NCI-H2196 (cell line): ENCODE measurements at regions not wholly inside any gene's neighbourhood (a gene's known extent, or its start where the extent isn't known, plus 50 kb on each side); places are given as distances from the start of the nearest gene placed in this dataset.
"Not testable (repeated sequence)": the region's sequence is repeated elsewhere in the genome, so short reads cannot be mapped to it uniquely, and the experiment has no call there.

Source experiments
- DNase-seq: peaks from one replicate; lab custom pipeline; 2025; ENCODE audit not compliant: unreplicated experiment; lab: John Stamatoyannopoulos, UW

DNA sequence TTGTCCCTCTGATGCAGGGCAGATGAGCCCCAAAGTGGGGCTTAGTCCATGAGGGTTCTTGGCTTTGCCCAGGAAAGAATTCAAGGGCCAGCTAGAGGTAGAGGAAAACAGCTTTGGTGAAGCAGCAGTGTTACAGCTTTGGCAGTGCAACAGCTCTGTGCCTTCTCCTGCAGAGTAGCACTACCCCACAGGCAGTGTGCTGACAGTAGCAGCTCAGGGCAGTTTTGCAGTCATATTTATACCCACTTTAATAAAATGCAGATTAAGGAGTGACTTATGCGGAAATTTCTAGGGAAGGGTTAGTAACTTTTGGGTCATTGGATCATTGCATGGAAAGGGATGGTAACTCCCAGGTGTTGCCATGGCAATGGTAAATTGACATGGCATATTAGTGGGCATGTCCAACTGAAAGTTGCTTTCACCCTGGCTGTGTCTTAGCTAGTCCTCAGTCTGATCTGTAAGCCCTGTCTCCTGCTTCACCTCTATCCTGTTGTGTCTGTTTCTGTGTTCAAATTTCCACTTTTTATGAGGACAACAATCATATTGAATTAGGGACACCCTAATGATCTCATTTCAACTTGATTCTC, 241.3 kb upstream of the C2CD4B start:
- no peak for DNase-seq

DNA sequence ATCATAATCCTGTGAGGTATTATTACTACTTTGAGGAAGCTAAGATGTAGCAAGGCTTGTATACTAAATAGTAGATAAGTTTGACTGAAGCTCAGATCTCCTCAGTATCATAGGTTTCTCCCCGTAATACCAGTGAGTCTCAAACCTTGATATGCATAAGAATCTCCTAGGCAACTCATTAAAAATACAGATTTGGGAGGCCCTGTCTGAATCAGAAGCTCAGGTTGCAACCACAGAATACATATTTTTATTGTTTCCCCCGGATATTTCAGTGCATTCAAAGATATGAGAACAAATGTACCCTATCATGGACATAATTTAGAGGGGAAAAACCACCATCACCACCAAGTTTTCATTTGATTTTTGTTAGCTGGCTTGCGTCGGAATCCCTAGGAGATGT, 242.1 kb upstream of the C2CD4B start:
- no peak for DNase-seq

DNA sequence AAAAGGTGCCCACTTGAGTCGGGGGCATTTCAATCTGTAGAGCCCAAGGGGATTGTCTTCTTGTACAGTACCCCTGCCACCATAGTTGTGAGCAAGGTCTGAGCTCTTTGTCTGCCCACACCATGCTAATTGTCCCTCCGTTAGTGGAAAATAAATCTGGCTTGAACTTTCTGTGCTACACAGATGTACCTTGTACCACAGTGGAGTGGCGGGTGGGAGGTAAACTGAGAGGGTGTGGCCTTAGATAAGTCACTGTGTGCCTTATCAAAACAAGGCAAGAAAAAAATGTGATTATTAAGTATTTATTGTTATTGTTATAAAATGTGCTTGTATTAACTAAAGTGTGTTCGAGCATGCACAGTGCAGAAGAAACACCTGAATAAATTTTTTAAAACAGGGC, 242.9 kb upstream of the C2CD4B start:
- DNase-seq: no peak

DNA sequence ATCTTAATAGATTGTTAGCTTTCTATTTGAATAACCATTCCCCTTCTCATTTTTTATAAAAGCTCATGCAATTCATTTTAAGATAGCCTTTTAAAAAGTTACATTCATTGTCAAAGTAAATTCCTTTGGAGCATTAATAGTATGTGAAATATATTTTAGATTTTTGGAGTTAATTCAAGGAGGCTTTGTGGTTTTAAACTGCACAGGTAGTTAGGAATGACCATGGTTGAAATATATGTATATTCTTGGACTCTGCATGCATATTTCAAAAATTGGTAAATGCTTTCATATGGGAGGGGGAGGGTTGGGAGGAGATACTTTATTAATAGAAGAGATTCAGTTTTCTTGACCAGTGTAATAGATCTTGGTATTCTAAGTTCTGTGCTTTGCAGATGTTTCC, 244.4 kb upstream of the C2CD4B start:
- DNase-seq: no peak

- no peak for DNase-seq
Measured at GRCh38 chr15:62412686-62413085, 247.6 kb upstream of the C2CD4B start.

DNA sequence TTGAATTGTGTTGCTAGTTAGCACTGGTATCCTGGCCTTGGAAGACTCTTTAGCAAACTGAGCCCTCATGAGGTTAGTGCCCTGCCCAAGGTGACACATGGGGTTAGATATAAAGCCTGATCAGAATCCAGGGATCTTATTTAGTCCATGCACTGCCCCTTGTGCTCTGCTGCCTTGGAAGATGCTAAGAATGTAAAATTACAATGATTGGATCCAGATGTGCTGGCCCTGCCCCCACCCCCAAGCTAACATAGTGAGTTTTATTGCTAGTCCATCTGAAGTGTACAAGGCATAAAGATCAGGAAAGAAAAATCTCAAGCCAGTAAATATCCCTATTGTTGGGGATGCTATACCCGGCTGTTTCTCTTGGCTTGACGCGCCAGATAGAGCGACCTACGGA, 248.1 kb upstream of the C2CD4B start:
- DNase-seq: no peak

DNA sequence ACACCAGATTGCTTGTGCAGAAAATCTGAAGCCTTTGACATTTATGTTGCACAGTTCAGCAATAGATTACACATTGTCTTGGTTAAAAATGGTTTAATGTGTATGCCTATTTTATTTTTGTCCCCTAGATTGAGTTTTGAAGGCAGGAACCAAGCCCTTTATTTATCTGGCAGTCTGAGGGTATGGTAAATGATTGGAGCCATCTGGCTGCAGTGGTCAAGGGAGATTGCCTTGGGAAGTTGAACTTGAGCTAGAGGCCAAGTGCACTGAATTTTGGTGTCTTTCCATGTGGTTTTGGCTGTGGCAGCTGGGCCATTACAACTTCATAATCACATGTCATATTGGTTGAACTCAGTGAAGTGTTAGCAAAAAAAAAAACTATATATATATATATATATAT, 248.7 kb upstream of the C2CD4B start:
- no peak for DNase-seq

DNA sequence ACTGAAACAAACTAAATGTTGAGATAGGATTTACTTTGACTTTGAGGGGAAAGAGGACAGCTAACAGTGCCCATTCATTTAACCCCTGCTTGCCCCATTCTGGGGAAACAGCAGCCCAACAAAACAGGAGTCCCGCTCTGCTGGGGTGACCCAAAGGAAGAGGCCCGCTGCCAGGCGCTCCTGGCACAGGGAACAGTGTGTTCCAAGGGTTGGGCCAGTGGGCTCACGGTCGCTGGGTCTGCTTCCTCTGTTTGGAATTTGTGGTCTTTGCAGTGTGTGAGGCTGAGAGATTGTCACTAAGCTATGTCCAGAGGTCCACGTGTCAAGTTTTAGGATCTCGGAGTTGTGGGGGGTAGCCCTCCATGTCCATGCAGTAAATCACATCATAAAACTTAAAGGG, 250.4 kb upstream of the C2CD4B start:
- no peak for DNase-seq

DNA sequence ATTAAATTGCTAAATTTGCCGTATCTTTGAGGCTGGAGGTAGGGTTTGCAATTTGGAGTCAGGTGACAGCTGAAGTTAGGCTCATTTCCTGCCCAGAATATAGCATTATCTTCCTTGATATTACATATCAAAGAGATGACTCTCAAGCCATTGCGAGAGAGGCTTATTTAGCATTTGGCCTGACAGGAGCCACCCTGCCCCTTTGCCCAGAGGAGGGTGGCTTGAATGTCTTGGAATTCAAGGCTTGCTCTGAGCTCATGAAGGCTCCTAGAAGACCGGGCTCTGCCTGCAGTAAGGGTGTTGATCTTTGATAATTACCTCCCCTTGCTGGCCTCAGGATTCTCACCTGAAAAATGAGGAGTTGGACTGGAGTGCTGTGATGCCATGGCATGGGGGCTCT, 251.4 kb upstream of the C2CD4B start:
- DNase-seq: no peak

- no peak for DNase-seq
Measured at GRCh38 chr15:62417439-62417838, 252.4 kb upstream of the C2CD4B start.

- not testable (repeated sequence) for DNase-seq
Measured at GRCh38 chr15:62418496-62418895, 253.4 kb upstream of the C2CD4B start.

DNA sequence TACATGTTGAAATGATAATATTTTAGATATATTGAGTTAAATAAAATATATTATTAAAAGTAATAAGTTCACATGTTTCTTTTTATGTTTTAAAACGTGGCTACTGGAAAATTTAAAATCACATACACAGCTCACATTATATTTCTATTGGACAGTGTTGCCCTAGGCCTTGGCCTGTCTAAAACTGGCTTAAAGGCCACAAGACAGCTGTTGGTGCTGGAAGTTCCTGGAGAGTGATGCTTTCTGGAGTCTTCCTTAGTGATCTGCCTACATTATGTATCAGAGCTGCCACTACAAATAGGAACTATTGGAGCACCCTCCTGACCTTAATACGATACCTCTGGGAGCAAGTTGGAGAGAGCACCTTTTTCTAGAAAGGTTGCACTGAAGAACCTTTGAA, 254.1 kb upstream of the C2CD4B start:
- no peak for DNase-seq

- DNase-seq: not testable (repeated sequence)
Measured at GRCh38 chr15:62420371-62420770, 255.3 kb upstream of the C2CD4B start.

- no peak for DNase-seq
Measured at GRCh38 chr15:62421289-62421688, 256.2 kb upstream of the C2CD4B start.

- DNase-seq: no peak
Measured at GRCh38 chr15:62426387-62426956, 261.4 kb upstream of the C2CD4B start.

- no peak for DNase-seq
Measured at GRCh38 chr15:62428259-62428658, 263.2 kb upstream of the C2CD4B start.

DNA sequence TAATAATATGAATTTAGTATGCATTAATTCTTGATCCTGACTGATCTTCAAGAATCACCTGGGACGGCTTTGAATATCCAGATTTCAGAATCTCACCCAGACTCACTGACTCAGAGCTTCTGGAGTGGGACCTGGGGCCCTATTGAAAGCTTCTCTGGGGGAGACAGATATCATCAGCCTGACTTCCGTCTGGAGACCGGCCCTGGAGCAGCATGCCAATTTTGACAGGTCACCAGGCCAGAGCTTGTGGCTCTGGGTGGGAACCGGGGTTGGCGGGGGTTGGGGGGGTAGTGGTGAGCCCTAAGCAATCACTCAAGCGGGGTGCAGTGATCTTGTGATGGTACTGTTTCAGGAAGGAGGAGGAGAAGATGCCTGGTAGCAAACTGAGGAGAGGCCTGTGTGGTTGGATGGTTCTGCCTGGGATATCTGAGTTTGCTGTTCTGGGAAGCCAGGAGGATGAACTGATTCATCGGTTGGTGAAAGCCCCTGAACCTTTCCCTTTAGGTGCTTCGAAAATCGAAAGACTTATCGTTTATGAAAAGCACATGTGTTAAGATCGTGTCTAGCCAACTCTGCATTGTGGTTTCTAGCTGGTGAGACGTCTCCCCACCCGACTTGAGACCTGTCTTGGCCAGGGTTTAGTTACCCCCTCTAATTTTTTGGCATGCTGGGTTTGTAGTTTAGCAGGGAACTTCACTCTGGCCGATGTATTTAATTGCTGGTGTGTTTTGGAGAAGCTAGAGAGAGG, 263.9 kb upstream of the C2CD4B start:
- no peak for DNase-seq

- no peak for DNase-seq
Measured at GRCh38 chr15:62430056-62430455, 265.0 kb upstream of the C2CD4B start.

DNA sequence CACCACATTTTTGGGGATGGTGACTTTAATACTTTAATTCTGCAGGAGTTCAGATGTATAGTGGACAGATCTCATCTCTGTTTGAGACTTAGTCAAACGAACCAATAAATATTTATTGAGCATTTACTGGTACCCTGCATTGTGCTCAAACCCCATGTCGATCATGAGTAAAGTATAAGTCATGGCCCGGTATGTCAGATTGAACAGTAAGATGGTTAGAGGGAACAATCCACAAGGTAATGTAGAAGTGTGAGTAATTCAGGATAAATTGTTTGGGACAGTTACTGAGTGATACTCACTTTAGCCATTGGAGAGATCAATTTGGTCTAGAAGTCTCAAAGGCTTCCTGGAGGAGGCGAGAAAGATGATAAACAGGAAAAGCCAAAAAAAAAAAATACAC, 265.5 kb upstream of the C2CD4B start:
- DNase-seq: no peak

- DNase-seq: no peak
Measured at GRCh38 chr15:62431008-62431797, 266.1 kb upstream of the C2CD4B start.

DNA sequence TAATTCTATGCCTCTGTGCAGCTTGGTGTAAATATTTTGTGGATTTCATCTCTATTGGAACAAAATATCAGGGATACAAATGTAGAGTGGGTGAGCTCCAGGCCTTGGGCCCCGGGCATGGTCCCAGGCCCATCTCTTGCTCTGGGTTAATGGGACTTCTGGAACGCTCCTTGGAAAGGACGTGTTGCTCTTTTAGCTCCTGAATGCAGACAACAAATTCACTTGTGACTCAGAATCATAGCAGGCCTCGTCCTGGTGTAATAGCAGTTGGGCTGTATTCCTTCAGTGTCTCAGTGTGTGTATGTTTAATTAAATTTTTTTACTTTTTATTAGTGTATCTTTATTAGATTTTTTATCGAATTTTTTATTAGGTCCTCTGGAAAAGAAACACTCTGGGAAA, 266.7 kb upstream of the C2CD4B start:
- DNase-seq: no peak
